ENCODE measurements at regions not wholly inside any gene's neighbourhood (a gene's known extent, or its start where the extent isn't known, plus 50 kb on each side); places are given as distances from the start of the nearest gene placed in this dataset.

GRCh38 chr3:177278016-177278415 is 80.7 kb upstream of the TBL1XR1 start:
- H3K4me1 ChIP-seq (ENCODE audit: insufficient read depth, low read length) = peaks cover 11% of the 10 kb centered on the region
- H3K4me3 Mint-ChIP-seq = no peak overlapping the region
- POLR2A ChIA-PET = no interaction called here

GRCh38 chr3:177279118-177279815 is 82.0 kb upstream of the TBL1XR1 start:
- no peaks in the 10 kb centered on the region for H3K27me3 Mint-ChIP-seq
- Histone ChIP-seq H3K4me3 (ENCODE audit: low read length) (no peak overlapping the region), H3K27me3 (ENCODE audit: insufficient read depth, low read length, poor library complexity, severe bottlenecking) (no peaks in the 10 kb centered on the region), H3K9me3 (ENCODE audit: low read length) (no peaks in the 10 kb centered on the region), H3K4me1 (ENCODE audit: insufficient read depth, low read length) (peaks cover 14% of the 10 kb centered on the region), H3K36me3 (ENCODE audit: insufficient read depth, low read length) (no peaks in the 10 kb centered on the region), H3K27ac (ENCODE audit: low read depth, low read length) (no peak overlapping the region)
- no peaks in the 10 kb centered on the region for H3K9me3 Mint-ChIP-seq
- ChIA-PET POLR2A (no interaction called here), CTCF (no interaction called here)
- no peak overlapping the region for H3K4me3 Mint-ChIP-seq
- peaks cover 17 to 21% (median 21%) of the 10 kb centered on the region in 3 donors for H3K4me1 Mint-ChIP-seq
- H3K27ac Mint-ChIP-seq = peak overlapping the region in 1 of 8 donors; percentile 35
- H3K36me3 Mint-ChIP-seq = no peaks in the 10 kb centered on the region
- no peak for DNase-seq

More at GRCh38 chr3:177278016-177278415, 80.7 kb upstream of the TBL1XR1 start:
- H3K27me3 ChIP-seq (ENCODE audit: insufficient read depth, low read length, poor library complexity, severe bottlenecking) = no peaks in the 10 kb centered on the region
- H3K27ac ChIP-seq (ENCODE audit: low read depth, low read length) = no peak overlapping the region
- Mint-ChIP-seq H3K9me3 (no peaks in the 10 kb centered on the region), H3K27ac (peak overlapping the region in 2 of 8 donors; percentile 18 to 55), H3K36me3 (no peaks in the 10 kb centered on the region), H3K4me1 (peaks cover 17 to 20% (median 19%) of the 10 kb centered on the region in 3 donors), H3K27me3 (no peaks in the 10 kb centered on the region)
- no peak for DNase-seq
- CTCF ChIA-PET = no interaction called here
- no peaks in the 10 kb centered on the region for H3K9me3 ChIP-seq (ENCODE audit: low read length)
- no peaks in the 10 kb centered on the region for H3K36me3 ChIP-seq (ENCODE audit: insufficient read depth, low read length)
- no peak overlapping the region for H3K4me3 ChIP-seq (ENCODE audit: low read length)

GRCh38 chr3:177281292-177282118 is 84.2 kb upstream of the TBL1XR1 start:
- H3K4me1 Mint-ChIP-seq = peaks cover 21 to 28% (median 26%) of the 10 kb centered on the region in 3 donors
- H3K4me1 ChIP-seq (ENCODE audit: insufficient read depth, low read length) = peaks cover 18% of the 10 kb centered on the region
- H3K27ac Mint-ChIP-seq = peak overlapping the region in 3 of 8 donors; percentile 27 to 76 (median 48)
- ChIA-PET CTCF (no interaction called here), POLR2A (interaction anchor here (0.6 kb wide), 1 partner anchor 83 kb away, joined by 5 read pairs; no protein-coding TSS in a partner anchor)
- no peaks in the 10 kb centered on the region for H3K36me3 Mint-ChIP-seq
- no peaks in the 10 kb centered on the region for H3K9me3 ChIP-seq (ENCODE audit: low read length)
- H3K36me3 ChIP-seq (ENCODE audit: insufficient read depth, low read length) = no peaks in the 10 kb centered on the region
- no peak overlapping the region for H3K4me3 Mint-ChIP-seq
- H3K4me3 ChIP-seq (ENCODE audit: low read length) = no peak overlapping the region
- no peak for DNase-seq
- no peaks in the 10 kb centered on the region for H3K27me3 Mint-ChIP-seq
- H3K27me3 ChIP-seq (ENCODE audit: insufficient read depth, low read length, poor library complexity, severe bottlenecking) = no peaks in the 10 kb centered on the region
- no peak overlapping the region for H3K27ac ChIP-seq (ENCODE audit: low read depth, low read length)
- H3K9me3 Mint-ChIP-seq = no peaks in the 10 kb centered on the region

GRCh38 chr3:177282119-177282655 is 84.9 kb upstream of the TBL1XR1 start:
- DNase-seq = no peak
- Mint-ChIP-seq H3K4me3 (no peak overlapping the region), H3K36me3 (no peaks in the 10 kb centered on the region), H3K9me3 (no peaks in the 10 kb centered on the region), H3K27me3 (no peaks in the 10 kb centered on the region), H3K27ac (no peak overlapping the region), H3K4me1 (peaks cover 21 to 28% (median 26%) of the 10 kb centered on the region in 3 donors)
- ChIA-PET CTCF (no interaction called here), POLR2A (no interaction called here)
- Histone ChIP-seq H3K4me1 (ENCODE audit: insufficient read depth, low read length) (peaks cover 18% of the 10 kb centered on the region), H3K27me3 (ENCODE audit: insufficient read depth, low read length, poor library complexity, severe bottlenecking) (no peaks in the 10 kb centered on the region), H3K4me3 (ENCODE audit: low read length) (no peak overlapping the region), H3K9me3 (ENCODE audit: low read length) (no peaks in the 10 kb centered on the region), H3K36me3 (ENCODE audit: insufficient read depth, low read length) (no peaks in the 10 kb centered on the region), H3K27ac (ENCODE audit: low read depth, low read length) (no peak overlapping the region)

GRCh38 chr3:177283983-177284382 is 86.7 kb upstream of the TBL1XR1 start:
- Histone ChIP-seq H3K27me3 (ENCODE audit: insufficient read depth, low read length, poor library complexity, severe bottlenecking) (no peaks in the 10 kb centered on the region), H3K27ac (ENCODE audit: low read depth, low read length) (no peak overlapping the region), H3K4me3 (ENCODE audit: low read length) (no peak overlapping the region), H3K4me1 (ENCODE audit: insufficient read depth, low read length) (peaks cover 18% of the 10 kb centered on the region), H3K9me3 (ENCODE audit: low read length) (no peaks in the 10 kb centered on the region), H3K36me3 (ENCODE audit: insufficient read depth, low read length) (no peaks in the 10 kb centered on the region)
- POLR2A ChIA-PET = no interaction called here
- no peak overlapping the region for H3K4me3 Mint-ChIP-seq
- H3K9me3 Mint-ChIP-seq = no peaks in the 10 kb centered on the region
- CTCF ChIA-PET = interaction anchor here (0.7 kb wide), 1 partner anchor 439 kb away, joined by 3 read pairs; no protein-coding TSS in a partner anchor
- H3K4me1 Mint-ChIP-seq = peaks cover 21 to 28% (median 26%) of the 10 kb centered on the region in 3 donors
- peak overlapping the region in 1 of 8 donors; percentile 14 for H3K27ac Mint-ChIP-seq
- no peak for DNase-seq
- H3K36me3 Mint-ChIP-seq = no peaks in the 10 kb centered on the region
- no peaks in the 10 kb centered on the region for H3K27me3 Mint-ChIP-seq

- H3K4me3 ChIP-seq (ENCODE audit: low read length) = no peak overlapping the region
- Mint-ChIP-seq H3K9me3 (no peaks in the 10 kb centered on the region), H3K27ac (peak overlapping the region in 1 of 8 donors; percentile 14), H3K36me3 (no peaks in the 10 kb centered on the region), H3K4me1 (peaks cover 21 to 28% (median 26%) of the 10 kb centered on the region in 3 donors), H3K27me3 (no peaks in the 10 kb centered on the region), H3K4me3 (peak overlapping the region in 2 of 7 donors; percentile 0 to 33)
- H3K9me3 ChIP-seq (ENCODE audit: low read length) = no peaks in the 10 kb centered on the region
- H3K4me1 ChIP-seq (ENCODE audit: insufficient read depth, low read length) = peaks cover 18% of the 10 kb centered on the region
- CTCF ChIA-PET = no interaction called here
- POLR2A ChIA-PET = no interaction called here
- H3K27ac ChIP-seq (ENCODE audit: low read depth, low read length) = no peak overlapping the region
- no peaks in the 10 kb centered on the region for H3K27me3 ChIP-seq (ENCODE audit: insufficient read depth, low read length, poor library complexity, severe bottlenecking)
- DNase-seq = peak in 1 of 5 donors; percentile 5
- no peaks in the 10 kb centered on the region for H3K36me3 ChIP-seq (ENCODE audit: insufficient read depth, low read length)
Observed at GRCh38 chr3:177284383-177284881, 87.2 kb upstream of the TBL1XR1 start.

- Mint-ChIP-seq H3K27ac (no peak overlapping the region), H3K4me3 (no peak overlapping the region), H3K36me3 (no peaks in the 10 kb centered on the region), H3K27me3 (no peaks in the 10 kb centered on the region), H3K9me3 (peaks cover 0 to 2% (median 0%) of the 10 kb centered on the region in 5 donors), H3K4me1 (peaks cover 16 to 21% (median 20%) of the 10 kb centered on the region in 3 donors)
- ChIA-PET CTCF (no interaction called here), POLR2A (no interaction called here)
- H3K27ac ChIP-seq (ENCODE audit: low read depth, low read length) = no peak overlapping the region
- peaks cover 18% of the 10 kb centered on the region for H3K4me1 ChIP-seq (ENCODE audit: insufficient read depth, low read length)
- H3K27me3 ChIP-seq (ENCODE audit: insufficient read depth, low read length, poor library complexity, severe bottlenecking) = no peaks in the 10 kb centered on the region
- H3K36me3 ChIP-seq (ENCODE audit: insufficient read depth, low read length) = no peaks in the 10 kb centered on the region
- no peaks in the 10 kb centered on the region for H3K9me3 ChIP-seq (ENCODE audit: low read length)
- DNase-seq = no peak
- no peak overlapping the region for H3K4me3 ChIP-seq (ENCODE audit: low read length)
Observed at GRCh38 chr3:177286034-177286433, 88.8 kb upstream of the TBL1XR1 start.

GRCh38 chr3:177287231-177287630 is 89.9 kb upstream of the TBL1XR1 start:
- CTCF ChIA-PET = no interaction called here
- H3K36me3 Mint-ChIP-seq = no peaks in the 10 kb centered on the region

More at GRCh38 chr3:177287231-177287630, 89.9 kb upstream of the TBL1XR1 start:
- H3K4me1 ChIP-seq (ENCODE audit: insufficient read depth, low read length) = peaks cover 7% of the 10 kb centered on the region
- H3K4me3 ChIP-seq (ENCODE audit: low read length) = no peak overlapping the region
- Mint-ChIP-seq H3K27me3 (no peaks in the 10 kb centered on the region), H3K4me1 (peaks cover 4 to 9% (median 8%) of the 10 kb centered on the region in 3 donors), H3K4me3 (no peak overlapping the region), H3K27ac (no peak overlapping the region), H3K9me3 (peaks cover 0 to 2% (median 0%) of the 10 kb centered on the region in 5 donors)
- POLR2A ChIA-PET = interaction anchor here (0.7 kb wide), 1 partner anchor 113 kb away, joined by 3 read pairs; no protein-coding TSS in a partner anchor
- DNase-seq = no peak
- no peaks in the 10 kb centered on the region for H3K9me3 ChIP-seq (ENCODE audit: low read length)
- no peaks in the 10 kb centered on the region for H3K36me3 ChIP-seq (ENCODE audit: insufficient read depth, low read length)
- no peaks in the 10 kb centered on the region for H3K27me3 ChIP-seq (ENCODE audit: insufficient read depth, low read length, poor library complexity, severe bottlenecking)
- no peak overlapping the region for H3K27ac ChIP-seq (ENCODE audit: low read depth, low read length)

Measured in CD8-positive, alpha-beta memory T cell (primary cell).